ENCODE measurements at regions not wholly inside any gene's neighbourhood (a gene's known extent, or its start where the extent isn't known, plus 50 kb on each side); places are given as distances from the start of the nearest gene placed in this dataset.

- TF ChIP-seq CTCF (IDR thresholded peaks at IDR 0.05; ENCODE audit: low read depth, low read length): no peak
- H3K4me3 ChIP-seq (ENCODE audit: low read depth, low read length): no peak overlapping the region
These were observed 58.1 kb upstream of the TJP1 start for GRCh38 chr15:29880341-29880740.

GRCh38 chr15:29874977-29875376 is 52.7 kb upstream of the TJP1 start:
- H3K4me3 ChIP-seq (ENCODE audit: low read depth, low read length): no peak overlapping the region
- TF ChIP-seq CTCF (IDR thresholded peaks at IDR 0.05; ENCODE audit: low read depth, low read length): no peak

GRCh38 chr15:29873947-29874411 is 51.7 kb upstream of the TJP1 start:
- no peak overlapping the region for H3K4me3 ChIP-seq (ENCODE audit: low read depth, low read length)

GRCh38 chr15:29873264-29873663 is 51.0 kb upstream of the TJP1 start:
- TF ChIP-seq CTCF (IDR thresholded peaks at IDR 0.05; ENCODE audit: low read depth, low read length): no peak
- no peak overlapping the region for H3K4me3 ChIP-seq (ENCODE audit: low read depth, low read length)

More at GRCh38 chr15:29873947-29874411, 51.7 kb upstream of the TJP1 start:
- no peak for TF ChIP-seq CTCF (IDR thresholded peaks at IDR 0.05; ENCODE audit: low read depth, low read length)

GRCh38 chr15:29872716-29873115 is 50.4 kb upstream of the TJP1 start:
- TF ChIP-seq CTCF (IDR thresholded peaks at IDR 0.05; ENCODE audit: low read depth, low read length): no peak

More at GRCh38 chr15:29872716-29873115, 50.4 kb upstream of the TJP1 start:
- no peak overlapping the region for H3K4me3 ChIP-seq (ENCODE audit: low read depth, low read length)
